Hepatic stellate cell (primary cell): ENCODE measurements at regions not wholly inside any gene's neighbourhood (a gene's known extent, or its start where the extent isn't known, plus 50 kb on each side); places are given as distances from the start of the nearest gene placed in this dataset.
"Not testable (repeated sequence)": the region's sequence is repeated elsewhere in the genome, so short reads cannot be mapped to it uniquely, and the experiment has no call there.

ENCODE experiments used
- DNase-seq: peaks from one replicate; pipeline ENCODE4 v3.0.0; 2011; ENCODE audit warnings: low spot score

GRCh38 chr11:112650527-112650926 lies 310.7 kb upstream of the NCAM1 start:
- DNase-seq: no peak

GRCh38 chr11:112651386-112651785 lies 309.8 kb upstream of the NCAM1 start:
- DNase-seq: no peak

GRCh38 chr11:112652786-112653390 lies 308.3 kb upstream of the NCAM1 start:
- DNase-seq: no peak

GRCh38 chr11:112655371-112655770 lies 305.8 kb upstream of the NCAM1 start:
- DNase-seq: no peak

GRCh38 chr11:112656772-112657428 lies 304.3 kb upstream of the NCAM1 start:
- DNase-seq: no peak

GRCh38 chr11:112658431-112658878 lies 302.8 kb upstream of the NCAM1 start:
- DNase-seq: no peak

- DNase-seq: no peak
Measured at GRCh38 chr11:112661146-112661545, 300.1 kb upstream of the NCAM1 start.

- no peak for DNase-seq
Measured at GRCh38 chr11:112661571-112661970, 299.6 kb upstream of the NCAM1 start.

GRCh38 chr11:112662554-112662953 lies 298.7 kb upstream of the NCAM1 start:
- DNase-seq: no peak

GRCh38 chr11:112663947-112664634 lies 297.1 kb upstream of the NCAM1 start:
- no peak for DNase-seq

- DNase-seq: no peak
Measured at GRCh38 chr11:112665291-112665690, 295.9 kb upstream of the NCAM1 start.

GRCh38 chr11:112666253-112666652 lies 295.0 kb upstream of the NCAM1 start:
- DNase-seq: no peak

GRCh38 chr11:112670806-112671570 lies 290.2 kb upstream of the NCAM1 start:
- no peak for DNase-seq

GRCh38 chr11:112673401-112673800 lies 287.8 kb upstream of the NCAM1 start:
- not testable (repeated sequence) for DNase-seq

GRCh38 chr11:112685111-112685510 lies 276.1 kb upstream of the NCAM1 start:
- DNase-seq: no peak

GRCh38 chr11:112689851-112690250 lies 271.4 kb upstream of the NCAM1 start:
- DNase-seq: no peak

GRCh38 chr11:112693781-112694180 lies 267.4 kb upstream of the NCAM1 start:
- no peak for DNase-seq

GRCh38 chr11:112694245-112694644 lies 267.0 kb upstream of the NCAM1 start:
- DNase-seq: no peak

GRCh38 chr11:112694813-112695212 lies 266.4 kb upstream of the NCAM1 start:
- DNase-seq: no peak

- no peak for DNase-seq
Measured at GRCh38 chr11:112697391-112698178, 263.6 kb upstream of the NCAM1 start.

- no peak for DNase-seq
Measured at GRCh38 chr11:112705148-112705547, 256.1 kb upstream of the NCAM1 start.

- no peak for DNase-seq
Measured at GRCh38 chr11:112706863-112707262, 254.4 kb upstream of the NCAM1 start.
